ENCODE measurements at regions not wholly inside any gene's neighbourhood (a gene's known extent, or its start where the extent isn't known, plus 50 kb on each side); places are given as distances from the start of the nearest gene placed in this dataset.

GRCh38 chr9:95645992-95646391 lies 129.2 kb upstream of the PTCH1 start:
- TF ChIP-seq, protein P1, sequence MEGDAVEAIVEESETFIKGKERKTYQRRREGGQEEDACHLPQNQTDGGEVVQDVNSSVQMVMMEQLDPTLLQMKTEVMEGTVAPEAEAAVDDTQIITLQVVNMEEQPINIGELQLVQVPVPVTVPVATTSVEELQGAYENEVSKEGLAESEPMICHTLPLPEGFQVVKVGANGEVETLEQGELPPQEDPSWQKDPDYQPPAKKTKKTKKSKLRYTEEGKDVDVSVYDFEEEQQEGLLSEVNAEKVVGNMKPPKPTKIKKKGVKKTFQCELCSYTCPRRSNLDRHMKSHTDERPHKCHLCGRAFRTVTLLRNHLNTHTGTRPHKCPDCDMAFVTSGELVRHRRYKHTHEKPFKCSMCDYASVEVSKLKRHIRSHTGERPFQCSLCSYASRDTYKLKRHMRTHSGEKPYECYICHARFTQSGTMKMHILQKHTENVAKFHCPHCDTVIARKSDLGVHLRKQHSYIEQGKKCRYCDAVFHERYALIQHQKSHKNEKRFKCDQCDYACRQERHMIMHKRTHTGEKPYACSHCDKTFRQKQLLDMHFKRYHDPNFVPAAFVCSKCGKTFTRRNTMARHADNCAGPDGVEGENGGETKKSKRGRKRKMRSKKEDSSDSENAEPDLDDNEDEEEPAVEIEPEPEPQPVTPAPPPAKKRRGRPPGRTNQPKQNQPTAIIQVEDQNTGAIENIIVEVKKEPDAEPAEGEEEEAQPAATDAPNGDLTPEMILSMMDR (IDR thresholded peaks at IDR 0.05; ENCODE audit: low read depth, low read length, poor library complexity, severe bottlenecking) = no peak
- no peak for TF ChIP-seq EZH2phosphoT487 (IDR thresholded peaks at IDR 0.05; ENCODE audit: borderline replicate concordance, low read length)
